CD14-positive monocyte (primary cell): ENCODE measurements at regions not wholly inside any gene's neighbourhood (a gene's known extent, or its start where the extent isn't known, plus 50 kb on each side); places are given as distances from the start of the nearest gene placed in this dataset.

Experiments
- DNase-seq, 3 donors: peaks; one replicate each; pipeline ENCODE4 v3.0.0-alpha.2; 2011 to 2022
- H2AFZ ChIP-seq: 2 replicates; pipeline ENCODE4 v1.6.0; 2012; ENCODE audit warnings: mild to moderate bottlenecking, low read depth, low read length, inconsistent platforms; ENCODE audit not compliant: insufficient read depth, poor library complexity, severe bottlenecking
- H3K27ac ChIP-seq, 2 donors: 1 replicate in 1 of 2; 2 replicates in 1 of 2; pipeline ENCODE4 v1.5.1; 2012 to 2013; ENCODE audit warnings: low read length in 2 of 2, control low read depth in 1 of 2, inconsistent platforms in 1 of 2, low read depth in 1 of 2, mild to moderate bottlenecking in 1 of 2
- H3K27me3 ChIP-seq, 2 donors: one replicate each; pipeline versions ENCODE4 v1.6.0 to v1.6.1; 2011 to 2013; ENCODE audit warnings: low read length in 2 of 2; ENCODE audit not compliant: control insufficient read depth in 2 of 2, insufficient read depth in 2 of 2
- H3K36me3 ChIP-seq, 2 donors: replicated peaks in 1 of 2; 1 replicate in 1 of 2; 2 replicates in 1 of 2; pipeline versions ENCODE4 v1.5.1 to v1.6.1; 2012 to 2013; ENCODE audit warnings: low read length in 2 of 2, control low read depth in 1 of 2, inconsistent platforms in 1 of 2, mild to moderate bottlenecking in 1 of 2; ENCODE audit not compliant: insufficient read depth in 2 of 2, control insufficient read depth in 1 of 2
- H3K4me1 ChIP-seq, 2 donors: 1 replicate in 1 of 2; 2 replicates in 1 of 2; pipeline versions ENCODE4 v1.5.1 to v1.6.1; 2012 to 2013; ENCODE audit warnings: low read length in 2 of 2, control low read depth in 1 of 2, inconsistent platforms in 1 of 2, mild to moderate bottlenecking in 1 of 2, moderate library complexity in 1 of 2; ENCODE audit not compliant: insufficient read depth in 2 of 2, control insufficient read depth in 1 of 2
- H3K4me2 ChIP-seq: replicated peaks from 2 replicates; pipeline ENCODE3; 2012; ENCODE audit warnings: low read length, moderate library complexity, mild to moderate bottlenecking; ENCODE audit not compliant: poor library complexity, severe bottlenecking; ENCODE audit errors: extremely low read depth
- H3K4me3 ChIP-seq, 3 experiments: fragments of 200-600 bp in 1 of 3; sonication (generic) in 1 of 3; replicated peaks in 1 of 3; 1 replicate in 2 of 3; 2 replicates in 1 of 3; pipeline ENCODE4 v1.5.1; 2011 to 2013; ENCODE audit warnings: low read length in 3 of 3, mild to moderate bottlenecking in 3 of 3, control low read depth in 2 of 3, low read depth in 2 of 3, inconsistent platforms in 1 of 3, moderate library complexity in 1 of 3
- H3K79me2 ChIP-seq: 2 replicates; pipeline ENCODE4 v1.6.0; 2012; ENCODE audit warnings: mild to moderate bottlenecking, control low read depth, inconsistent platforms, low read length, moderate library complexity; ENCODE audit not compliant: insufficient read depth
- H3K9ac ChIP-seq: 2 replicates; pipeline ENCODE4 v1.6.0; 2017; ENCODE audit warnings: low read length, mild to moderate bottlenecking; ENCODE audit not compliant: insufficient read depth, poor library complexity, severe bottlenecking
- H3K9me3 ChIP-seq, 2 donors: replicated peaks in 1 of 2; 1 replicate in 1 of 2; 2 replicates in 1 of 2; pipeline versions ENCODE4 v1.5.1 to v1.6.1; 2012 to 2013; ENCODE audit warnings: low read length in 2 of 2, control low read depth in 1 of 2; ENCODE audit not compliant: control insufficient read depth in 1 of 2, insufficient read depth in 1 of 2
- H4K20me1 ChIP-seq: 2 replicates; pipeline ENCODE4 v1.6.0; 2012; ENCODE audit warnings: mild to moderate bottlenecking, low read length, control low read depth, moderate library complexity; ENCODE audit not compliant: insufficient read depth
- H3K27ac Mint-ChIP-seq, 7 donors: one replicate each; pipeline ENCODE4 v1.8.0; 2020; ENCODE audit warnings: mild to moderate bottlenecking in 7 of 7, mixed read lengths in 7 of 7, moderate library complexity in 6 of 7, inconsistent platforms in 2 of 7
- H3K27me3 Mint-ChIP-seq, 3 donors: one replicate each; pipeline ENCODE4 v1.8.0; 2021 to 2022; ENCODE audit warnings: low read depth in 3 of 3, mild to moderate bottlenecking in 3 of 3, mixed read lengths in 3 of 3, moderate library complexity in 3 of 3, inconsistent platforms in 1 of 3
- H3K36me3 Mint-ChIP-seq, 2 donors: one replicate each; pipeline ENCODE4 v1.8.0; 2020; ENCODE audit warnings: mixed read lengths in 2 of 2, inconsistent platforms in 1 of 2, mild to moderate bottlenecking in 1 of 2
- H3K4me1 Mint-ChIP-seq: one replicate; pipeline ENCODE4 v1.8.0; 2020; ENCODE audit warnings: mild to moderate bottlenecking, mixed read lengths
- H3K4me3 Mint-ChIP-seq, 2 donors: one replicate each; pipeline ENCODE4 v1.8.0; 2020; ENCODE audit warnings: mild to moderate bottlenecking in 2 of 2, mixed read lengths in 2 of 2, moderate library complexity in 1 of 2
- H3K9me3 Mint-ChIP-seq, 7 donors: one replicate each; pipeline ENCODE4 v1.8.0; 2020 to 2022; ENCODE audit warnings: mixed read lengths in 7 of 7, mild to moderate bottlenecking in 6 of 7, moderate library complexity in 6 of 7, inconsistent platforms in 2 of 7
- WGBS: methylation state at CpG from one replicate; pipeline ENCODE4 v1.1.5; 2013; ENCODE audit warnings: missing lambda C conversion rate; ENCODE audit not compliant: insufficient coverage; 5-methylcytosine and 5-hydroxymethylcytosine counted together
- intact Hi-C, 2 donors: fragments of 100-400 bp; cut with micrococcal nuclease; formaldehyde crosslinking; loops; one replicate each; pipeline versions ENCODE4 v1.15.0 to v1.15.1; 2023
- TF ChIP-seq, protein P1 (sequence below): fragments of 200-600 bp; IDR thresholded peaks from one replicate; pipeline ENCODE4 v1.8.0; 2022; ENCODE audit warnings: antibody characterized with exemption, mild to moderate bottlenecking

DNA sequence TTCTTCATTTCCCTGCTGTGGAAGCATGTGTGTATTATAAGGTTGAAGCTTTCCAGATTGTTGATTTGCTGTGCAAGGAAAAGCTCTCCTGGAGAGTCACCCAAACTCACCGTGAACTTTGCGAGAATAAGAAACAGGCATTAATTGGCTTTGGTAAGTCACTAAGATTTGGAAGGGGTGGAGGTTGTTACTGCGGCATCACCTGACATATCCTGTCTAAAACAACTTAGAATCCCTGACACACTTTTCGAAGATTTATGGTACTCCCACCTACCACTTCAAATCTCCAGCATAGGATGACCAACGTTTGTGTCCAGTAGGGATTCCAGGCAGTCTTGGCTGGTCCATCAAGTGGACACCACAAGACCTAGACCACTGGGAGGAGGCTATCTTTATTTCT is 518.3 kb downstream of the MN1 start:
- Histone ChIP-seq H3K4me3 (no peak overlapping the region), H3K27ac (no peak overlapping the region), H3K36me3 (no peaks in the 10 kb centered on the region), H3K4me1 (no peaks in the 10 kb centered on the region), H3K9me3 (no peaks in the 10 kb centered on the region), H3K79me2 (no peaks in the 10 kb centered on the region), H4K20me1 (no peaks in the 10 kb centered on the region), H3K4me2 (no peak overlapping the region), H2AFZ (no peak overlapping the region), H3K27me3 (peaks cover 0 to 2% of the 10 kb centered on the region in 2 donors), H3K9ac (no peak overlapping the region)
- intact Hi-C loops = no loop called here
- H3K36me3 Mint-ChIP-seq = no peaks in the 10 kb centered on the region
- H3K9me3 Mint-ChIP-seq = peaks cover 0 to 9% (median 2%) of the 10 kb centered on the region in 7 donors
- WGBS = no CpG with 5 or more reads among the region's 5 CpGs
- H3K4me3 Mint-ChIP-seq = no peak overlapping the region
- no peak overlapping the region for H3K27ac Mint-ChIP-seq
- peaks cover under 1 to 2% (median 1%) of the 10 kb centered on the region in 3 donors for H3K27me3 Mint-ChIP-seq
- H3K4me1 Mint-ChIP-seq = no peaks in the 10 kb centered on the region
- no peak for DNase-seq
- TF ChIP-seq, protein P1, sequence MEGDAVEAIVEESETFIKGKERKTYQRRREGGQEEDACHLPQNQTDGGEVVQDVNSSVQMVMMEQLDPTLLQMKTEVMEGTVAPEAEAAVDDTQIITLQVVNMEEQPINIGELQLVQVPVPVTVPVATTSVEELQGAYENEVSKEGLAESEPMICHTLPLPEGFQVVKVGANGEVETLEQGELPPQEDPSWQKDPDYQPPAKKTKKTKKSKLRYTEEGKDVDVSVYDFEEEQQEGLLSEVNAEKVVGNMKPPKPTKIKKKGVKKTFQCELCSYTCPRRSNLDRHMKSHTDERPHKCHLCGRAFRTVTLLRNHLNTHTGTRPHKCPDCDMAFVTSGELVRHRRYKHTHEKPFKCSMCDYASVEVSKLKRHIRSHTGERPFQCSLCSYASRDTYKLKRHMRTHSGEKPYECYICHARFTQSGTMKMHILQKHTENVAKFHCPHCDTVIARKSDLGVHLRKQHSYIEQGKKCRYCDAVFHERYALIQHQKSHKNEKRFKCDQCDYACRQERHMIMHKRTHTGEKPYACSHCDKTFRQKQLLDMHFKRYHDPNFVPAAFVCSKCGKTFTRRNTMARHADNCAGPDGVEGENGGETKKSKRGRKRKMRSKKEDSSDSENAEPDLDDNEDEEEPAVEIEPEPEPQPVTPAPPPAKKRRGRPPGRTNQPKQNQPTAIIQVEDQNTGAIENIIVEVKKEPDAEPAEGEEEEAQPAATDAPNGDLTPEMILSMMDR = no peak

DNA sequence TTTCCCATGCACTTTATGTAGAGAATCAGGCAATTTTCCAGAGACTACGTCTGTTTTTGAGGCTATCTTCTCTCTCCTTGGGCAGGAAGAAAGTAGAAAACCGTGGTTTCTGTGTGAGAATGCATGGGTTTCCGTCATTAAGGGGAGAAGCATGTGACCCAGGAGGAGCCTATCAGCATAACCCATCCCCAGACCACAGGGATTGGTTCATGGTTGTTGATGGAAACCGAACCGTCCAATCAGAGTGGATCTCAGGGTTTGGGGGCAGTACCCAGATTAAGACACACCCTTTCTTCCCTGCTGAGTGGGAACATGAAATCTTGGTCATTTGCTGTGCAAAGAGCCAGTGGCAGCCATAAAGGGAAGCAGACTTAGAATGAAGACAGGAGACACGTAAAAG is 517.8 kb downstream of the MN1 start:
- Histone ChIP-seq H2AFZ (no peak overlapping the region), H3K4me3 (no peak overlapping the region), H3K4me2 (no peak overlapping the region), H3K27me3 (peaks cover 0 to 2% of the 10 kb centered on the region in 2 donors), H4K20me1 (no peaks in the 10 kb centered on the region), H3K9me3 (no peaks in the 10 kb centered on the region), H3K79me2 (no peaks in the 10 kb centered on the region), H3K4me1 (no peaks in the 10 kb centered on the region), H3K36me3 (no peaks in the 10 kb centered on the region), H3K27ac (no peak overlapping the region), H3K9ac (no peak overlapping the region)
- TF ChIP-seq, protein P1 = no peak
- intact Hi-C loops = no loop called here
- DNase-seq = no peak
- Mint-ChIP-seq H3K4me3 (no peak overlapping the region), H3K9me3 (peaks cover 0 to 9% (median 2%) of the 10 kb centered on the region in 7 donors), H3K27ac (no peak overlapping the region), H3K36me3 (no peaks in the 10 kb centered on the region), H3K27me3 (peaks cover 0 to 3% (median 1%) of the 10 kb centered on the region in 3 donors), H3K4me1 (no peaks in the 10 kb centered on the region)
- 100% methylated on average over 1 of the region's 6 CpGs for WGBS
